GM18858 (cell line): ENCODE measurements at regions not wholly inside any gene's neighbourhood (a gene's known extent, or its start where the extent isn't known, plus 50 kb on each side); places are given as distances from the start of the nearest gene placed in this dataset.

ENCODE experiments used
- ATAC-seq: cut with Tn5 transposase; IDR thresholded peaks from one replicate; pipeline ENCODE4 v1.9.1; 2021; ENCODE audit not compliant: unreplicated experiment

GRCh38 chr14:80446356-80446755, 235.1 kb upstream of the DIO2 start:
- ATAC-seq: no peak

- no peak for ATAC-seq
Measured at GRCh38 chr14:80445605-80446004, 234.3 kb upstream of the DIO2 start.

GRCh38 chr14:80434574-80435321, 223.4 kb upstream of the DIO2 start:
- no peak for ATAC-seq

GRCh38 chr14:80433811-80434210, 222.5 kb upstream of the DIO2 start:
- ATAC-seq: no peak

- no peak for ATAC-seq
Measured at GRCh38 chr14:80428671-80429070, 217.4 kb upstream of the DIO2 start.

GRCh38 chr14:80428171-80428570, 216.9 kb upstream of the DIO2 start:
- ATAC-seq: no peak

GRCh38 chr14:80427101-80427500, 215.8 kb upstream of the DIO2 start:
- no peak for ATAC-seq

GRCh38 chr14:80426683-80427082, 215.4 kb upstream of the DIO2 start:
- no peak for ATAC-seq

- no peak for ATAC-seq
Measured at GRCh38 chr14:80425686-80426085, 214.4 kb upstream of the DIO2 start.

- no peak for ATAC-seq
Measured at GRCh38 chr14:80419769-80420168, 208.5 kb upstream of the DIO2 start.

GRCh38 chr14:80419345-80419744, 208.0 kb upstream of the DIO2 start:
- no peak for ATAC-seq

GRCh38 chr14:80415636-80416035, 204.3 kb upstream of the DIO2 start:
- ATAC-seq: no peak

GRCh38 chr14:80414080-80414479, 202.8 kb upstream of the DIO2 start:
- no peak for ATAC-seq

- no peak for ATAC-seq
Measured at GRCh38 chr14:80404413-80404812, 193.1 kb upstream of the DIO2 start.

- ATAC-seq: no peak
Measured at GRCh38 chr14:80403036-80403435, 191.7 kb upstream of the DIO2 start.

- no peak for ATAC-seq
Measured at GRCh38 chr14:80395031-80395430, 183.7 kb upstream of the DIO2 start.

- ATAC-seq: no peak
Measured at GRCh38 chr14:80393766-80394165, 182.5 kb upstream of the DIO2 start.

- no peak for ATAC-seq
Measured at GRCh38 chr14:80390906-80391305, 179.6 kb upstream of the DIO2 start.

GRCh38 chr14:80388980-80389711, 177.8 kb upstream of the DIO2 start:
- ATAC-seq: no peak

GRCh38 chr14:80387563-80387981, 176.3 kb upstream of the DIO2 start:
- ATAC-seq: no peak

GRCh38 chr14:80385336-80385735, 174.0 kb upstream of the DIO2 start:
- ATAC-seq: no peak

GRCh38 chr14:80383223-80383622, 171.9 kb upstream of the DIO2 start:
- ATAC-seq: no peak
